Hepatocyte (in vitro differentiated cells): ENCODE measurements at regions not wholly inside any gene's neighbourhood (a gene's known extent, or its start where the extent isn't known, plus 50 kb on each side); places are given as distances from the start of the nearest gene placed in this dataset.

Experiments
- CTCF ChIP-seq: fragments of 200-600 bp; sonication (generic); IDR thresholded peaks from 2 replicates; pipeline ENCODE4 v1.5.1; 2016; ENCODE audit warnings: antibody characterized with exemption, mild to moderate bottlenecking; ENCODE audit not compliant: poor library complexity
- EZH2 ChIP-seq: fragments of 200-600 bp; sonication (generic); IDR thresholded peaks from 2 replicates; pipeline ENCODE4 v1.6.1; 2016; ENCODE audit warnings: antibody characterized with exemption, mild to moderate bottlenecking, borderline replicate concordance

- TF ChIP-seq CTCF (no peak), EZH2 (no peak)
Observed at GRCh38 chr1:219401724-219402625, 210.9 kb downstream of the ZC3H11B start.
